HCT116 (cell line): ENCODE measurements at regions not wholly inside any gene's neighbourhood (a gene's known extent, or its start where the extent isn't known, plus 50 kb on each side); places are given as distances from the start of the nearest gene placed in this dataset.

Source experiments
- ATAC-seq: fragments of 200-7000 bp; cut with Tn5 transposase; 2 replicates; pipeline ENCODE4 v1.9.1; 2020; ENCODE audit warnings: mild to moderate bottlenecking, moderate library complexity
- BruUV-seq: library from RNA; stranded (reverse); fragments of 400-500 nt; replicated peaks from 2 replicates; lab custom pipeline; 2021; lab: Mats Ljungman, UMichigan
- CTCF ChIA-PET: fragments of 300-600 bp; sonication (Branson Sonifier 250); formaldehyde crosslinking; loops from one replicate; lab custom pipeline; 2021; ENCODE audit warnings: antibody characterized with exemption; lab: Charles Lee
- POLR2A ChIA-PET: fragments of 300-600, 350-600 bp; sonication (Branson Sonifier 250); formaldehyde crosslinking; loops from one replicate; lab custom pipeline; 2021; ENCODE audit warnings: antibody characterized with exemption; lab: Charles Lee
- RAD21 ChIA-PET, 2 experiments: fragments of 300-600 bp; sonication (Branson Sonifier 250); formaldehyde crosslinking; loops; one replicate each; lab custom pipeline; 2023; ENCODE audit warnings: low total read pairs in 2 of 2; ENCODE audit not compliant: uncharacterized antibody in 2 of 2, unreplicated experiment in 2 of 2, low non-redundant PET in 1 of 2; lab: Charles Lee
- DNase-seq: peaks from one replicate; pipeline ENCODE4 v3.0.0-alpha.2; 2010; ENCODE audit warnings: low read depth, low spot score
- H2AFZ ChIP-seq: fragments of 200-600 bp; shearing (Covaris generic), sonication (generic); 2 replicates; pipeline ENCODE4 v1.6.1; 2017; ENCODE audit warnings: low read depth, mixed run types, mixed read lengths, antibody characterized with exemption, low read length; ENCODE audit not compliant: poor library complexity, severe bottlenecking
- H3K27ac ChIP-seq: 2 replicates; pipeline ENCODE4 v1.5.1; 2012; ENCODE audit warnings: low read depth, low read length
- H3K27me3 ChIP-seq: fragments of 200-600 bp; sonication (generic); 2 replicates; pipeline ENCODE4 v1.6.1; 2016; ENCODE audit warnings: mixed run types, low read length, mixed read lengths; ENCODE audit not compliant: insufficient read depth
- H3K36me3 ChIP-seq, 2 experiments: fragments of 200-500 bp in 1 of 2; fragments of 200-600 bp in 1 of 2; sonication (Bioruptor generic) in 1 of 2; sonication (generic) in 1 of 2; 2 replicates each; pipeline versions ENCODE4 v1.5.1 to v1.6.1; 2014 to 2016; ENCODE audit warnings: low read length in 2 of 2, inconsistent platforms in 1 of 2, mixed read lengths in 1 of 2, mixed run types in 1 of 2; ENCODE audit not compliant: insufficient read depth in 2 of 2, control insufficient read depth in 1 of 2
- H3K4me1 ChIP-seq, 2 experiments: fragments of 200-600 bp in 1 of 2; sonication (generic) in 1 of 2; 2 replicates each; pipeline versions ENCODE4 v1.5.1 to v1.6.1; 2012 to 2017; ENCODE audit warnings: low read length in 2 of 2, inconsistent platforms in 1 of 2, mild to moderate bottlenecking in 1 of 2, mixed read lengths in 1 of 2, mixed run types in 1 of 2, moderate library complexity in 1 of 2; ENCODE audit not compliant: insufficient read depth in 2 of 2, control insufficient read depth in 1 of 2
- H3K4me2 ChIP-seq: fragments of 200-600 bp; sonication (generic); 2 replicates; pipeline ENCODE4 v1.6.1; 2017; ENCODE audit warnings: mixed run types, low read length, mixed read lengths
- H3K4me3 ChIP-seq, 2 experiments: fragments of 200-600 bp in 1 of 2; sonication (generic) in 1 of 2; replicated peaks in 1 of 2; 2 replicates each; pipeline ENCODE4 v1.5.1; 2011 to 2016; ENCODE audit warnings: low read length in 2 of 2, control low read depth in 1 of 2, low read depth in 1 of 2, mild to moderate bottlenecking in 1 of 2, mixed read lengths in 1 of 2, mixed run types in 1 of 2
- H3K79me2 ChIP-seq: fragments of 200-600 bp; sonication (generic); 2 replicates; pipeline ENCODE4 v1.6.1; 2017; ENCODE audit warnings: mild to moderate bottlenecking, mixed run types, low read length, moderate library complexity, mixed read lengths; ENCODE audit not compliant: insufficient read depth
- H3K9ac ChIP-seq: fragments of 200-600 bp; sonication (generic); 2 replicates; pipeline ENCODE4 v1.6.1; 2016; ENCODE audit warnings: low read length, mixed read lengths
- H3K9me2 ChIP-seq: fragments of 200-600 bp; sonication (generic), shearing (Covaris generic); 2 replicates; pipeline ENCODE4 v1.6.1; 2017; ENCODE audit warnings: mixed run types, mild to moderate bottlenecking, moderate library complexity; ENCODE audit not compliant: insufficient read depth
- H3K9me3 ChIP-seq, 2 experiments: fragments of 200-500 bp in 1 of 2; fragments of 200-600 bp in 1 of 2; sonication (Bioruptor generic) in 1 of 2; sonication (generic) in 1 of 2; 2 replicates each; pipeline ENCODE4 v1.6.1; 2014 to 2017; ENCODE audit warnings: low read length in 2 of 2, mixed read lengths in 2 of 2, inconsistent platforms in 1 of 2, low read depth in 1 of 2, mild to moderate bottlenecking in 1 of 2, mixed run types in 1 of 2, moderate library complexity in 1 of 2; ENCODE audit not compliant: control insufficient read depth in 1 of 2, insufficient read depth in 1 of 2
- H4K20me1 ChIP-seq: fragments of 200-600 bp; sonication (generic), shearing (Covaris generic); 2 replicates; pipeline ENCODE4 v1.6.1; 2017; ENCODE audit warnings: mixed run types, mild to moderate bottlenecking, moderate library complexity; ENCODE audit not compliant: insufficient read depth
- CEBPB ChIP-seq: IDR thresholded peaks from 2 replicates; pipeline ENCODE4 v1.6.1; 2012; ENCODE audit warnings: low read depth
- EGR1 ChIP-seq: IDR thresholded peaks from 2 replicates; pipeline ENCODE4 v1.6.1; 2012; ENCODE audit warnings: low read depth
- ELF1 ChIP-seq: IDR thresholded peaks from 2 replicates; pipeline ENCODE4 v1.6.1; 2012; ENCODE audit warnings: low read depth, borderline replicate concordance
- EZH2 ChIP-seq: fragments of 200-600 bp; sonication (generic); IDR thresholded peaks from 2 replicates; pipeline ENCODE4 v1.6.1; 2017; ENCODE audit warnings: antibody characterized with exemption, mixed run types
- EZH2phosphoT487 ChIP-seq: fragments of 200-600 bp; IDR thresholded peaks from 2 replicates; pipeline ENCODE4 v1.6.1; 2018; ENCODE audit warnings: antibody characterized with exemption, borderline replicate concordance
- FOSL1 ChIP-seq: IDR thresholded peaks from 2 replicates; pipeline ENCODE4 v1.6.1; 2012; ENCODE audit warnings: low read depth
- POLR2AphosphoS5 ChIP-seq: IDR thresholded peaks from 2 replicates; pipeline ENCODE4 v1.6.1; 2011; ENCODE audit warnings: mild to moderate bottlenecking, low read depth, low read length, moderate library complexity
- SIN3A ChIP-seq: IDR thresholded peaks from 2 replicates; pipeline ENCODE4 v1.6.1; 2012; ENCODE audit warnings: low read depth
- SP1 ChIP-seq: IDR thresholded peaks from 2 replicates; pipeline ENCODE4 v1.6.1; 2012; ENCODE audit warnings: low read depth
- TCF7L2 ChIP-seq: IDR thresholded peaks from 2 replicates; pipeline ENCODE4 v1.7.0; 2011; ENCODE audit warnings: borderline replicate concordance, inconsistent platforms; ENCODE audit not compliant: insufficient read depth, insufficient read length; ENCODE audit errors: extremely low read depth
- YY1 ChIP-seq: IDR thresholded peaks from 2 replicates; pipeline ENCODE4 v1.6.1; 2011; ENCODE audit warnings: low read length, low read depth, moderate library complexity, mild to moderate bottlenecking; ENCODE audit not compliant: insufficient replicate concordance; ENCODE audit errors: extremely low read depth
- ZFX ChIP-seq: fragments of 450-650 bp; IDR thresholded peaks from 2 replicates; pipeline ENCODE4 v1.6.1; 2017
- ZNF274 ChIP-seq: fragments of 200-500 bp; sonication (Bioruptor generic); IDR thresholded peaks from 2 replicates; pipeline ENCODE4 v1.6.1; 2014; ENCODE audit warnings: mild to moderate bottlenecking, low read depth, low read length, inconsistent platforms
- intact Hi-C: fragments of 100-400 bp; cut with micrococcal nuclease; formaldehyde crosslinking; loops from 2 replicates; pipeline ENCODE4 v1.10.0; 2022
- TF ChIP-seq, protein P1 (sequence below): IDR thresholded peaks from 2 replicates; pipeline ENCODE4 v1.6.1; 2012
- TF ChIP-seq, protein P2 (sequence below): IDR thresholded peaks from 2 replicates; pipeline ENCODE4 v1.6.1; 2011; ENCODE audit warnings: mild to moderate bottlenecking, low read length, moderate library complexity; ENCODE audit not compliant: insufficient replicate concordance; ENCODE audit errors: extremely low read depth
- TF ChIP-seq, protein P3 (sequence below), 3 experiments: fragments of 200-600 bp in 1 of 3; sonication (generic) in 1 of 3; IDR thresholded peaks in 2 of 3; conservative IDR thresholded peaks in 1 of 3; 2 replicates each; pipeline ENCODE4 v1.5.1; 2012 to 2017; ENCODE audit warnings: low read depth in 2 of 3, low read length in 2 of 3, antibody characterized with exemption in 1 of 3, borderline replicate concordance in 1 of 3, control low read depth in 1 of 3, mild to moderate bottlenecking in 1 of 3, mixed read lengths in 1 of 3, mixed run types in 1 of 3, moderate library complexity in 1 of 3; ENCODE audit not compliant: insufficient read depth in 1 of 3

DNA sequence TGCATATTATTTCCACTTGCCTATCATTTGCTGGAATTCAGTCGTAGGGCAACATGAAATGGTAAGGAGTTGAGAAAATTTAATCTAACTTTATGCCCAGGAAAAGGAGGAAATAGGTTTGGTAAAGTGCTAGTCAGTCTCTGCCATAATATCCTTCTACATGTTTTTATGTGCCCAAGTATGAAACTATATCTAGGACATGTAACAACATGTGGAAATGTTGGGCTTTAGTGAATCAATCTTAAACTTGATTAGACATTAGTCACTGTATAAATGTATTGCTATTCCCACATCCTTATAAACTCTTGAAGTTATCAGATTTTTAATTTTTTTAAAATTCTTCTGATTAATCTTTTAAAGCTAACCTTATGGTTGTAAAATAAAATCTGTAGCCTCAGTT lies 204.7 kb upstream of the ZRANB2 start:
- no peak for ATAC-seq

DNA sequence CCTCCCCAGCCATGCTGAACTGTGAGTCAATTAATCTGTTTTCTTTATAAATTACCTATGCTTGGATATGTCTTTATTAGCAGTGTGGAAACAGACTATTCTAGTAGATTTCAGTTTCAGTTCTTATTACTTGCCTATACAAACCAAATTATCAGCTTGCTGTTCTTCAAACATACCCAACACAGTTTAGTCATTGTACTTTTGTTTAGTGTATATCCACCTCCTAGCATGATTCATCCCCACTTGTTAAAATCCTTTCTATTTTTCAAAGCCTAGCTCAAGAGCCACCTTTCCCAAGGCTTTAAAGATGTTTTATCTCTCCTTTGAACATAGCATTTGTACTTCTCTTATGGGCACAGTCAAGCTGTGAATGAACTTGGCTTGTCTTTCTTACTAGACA lies 195.6 kb upstream of the ZRANB2 start:
- Histone ChIP-seq H4K20me1 (no peaks in the 10 kb centered on the region), H3K27ac (no peak overlapping the region), H3K79me2 (no peaks in the 10 kb centered on the region), H3K36me3 (no peaks in the 10 kb centered on the region), H3K4me1 (no peaks in the 10 kb centered on the region), H3K4me3 (no peak overlapping the region), H3K9me2 (no peaks in the 10 kb centered on the region), H3K9me3 (no peaks in the 10 kb centered on the region), H3K4me2 (no peak overlapping the region), H2AFZ (no peak overlapping the region), H3K9ac (no peak overlapping the region), H3K27me3 (no peaks in the 10 kb centered on the region)
- ATAC-seq (no peak), DNase-seq (no peak)
- no TSS peak for BruUV-seq
- ChIA-PET RAD21 (no interaction called here), CTCF (no interaction called here), POLR2A (no interaction called here)
- intact Hi-C loops, result no loop called here
- TF ChIP-seq SIN3A (no peak), EZH2phosphoT487 (no peak), YY1 (no peak), EGR1 (no peak), ZFX (no peak), CEBPB (no peak), ZNF274 (no peak), SP1 (no peak), TCF7L2 (no peak)
- TF ChIP-seq, protein P1, sequence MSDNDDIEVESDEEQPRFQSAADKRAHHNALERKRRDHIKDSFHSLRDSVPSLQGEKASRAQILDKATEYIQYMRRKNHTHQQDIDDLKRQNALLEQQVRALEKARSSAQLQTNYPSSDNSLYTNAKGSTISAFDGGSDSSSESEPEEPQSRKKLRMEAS, result no peak
- TF ChIP-seq, protein P2, sequence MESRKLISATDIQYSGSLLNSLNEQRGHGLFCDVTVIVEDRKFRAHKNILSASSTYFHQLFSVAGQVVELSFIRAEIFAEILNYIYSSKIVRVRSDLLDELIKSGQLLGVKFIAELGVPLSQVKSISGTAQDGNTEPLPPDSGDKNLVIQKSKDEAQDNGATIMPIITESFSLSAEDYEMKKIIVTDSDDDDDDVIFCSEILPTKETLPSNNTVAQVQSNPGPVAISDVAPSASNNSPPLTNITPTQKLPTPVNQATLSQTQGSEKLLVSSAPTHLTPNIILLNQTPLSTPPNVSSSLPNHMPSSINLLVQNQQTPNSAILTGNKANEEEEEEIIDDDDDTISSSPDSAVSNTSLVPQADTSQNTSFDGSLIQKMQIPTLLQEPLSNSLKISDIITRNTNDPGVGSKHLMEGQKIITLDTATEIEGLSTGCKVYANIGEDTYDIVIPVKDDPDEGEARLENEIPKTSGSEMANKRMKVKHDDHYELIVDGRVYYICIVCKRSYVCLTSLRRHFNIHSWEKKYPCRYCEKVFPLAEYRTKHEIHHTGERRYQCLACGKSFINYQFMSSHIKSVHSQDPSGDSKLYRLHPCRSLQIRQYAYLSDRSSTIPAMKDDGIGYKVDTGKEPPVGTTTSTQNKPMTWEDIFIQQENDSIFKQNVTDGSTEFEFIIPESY, result no peak

More for the DNA sequence above, 204.7 kb upstream of the ZRANB2 start:
- BruUV-seq, result no TSS peak
- H2AFZ ChIP-seq, result no peak overlapping the region
- ChIA-PET RAD21 (no interaction called here), CTCF (no interaction called here)
- H3K4me2 ChIP-seq, result no peak overlapping the region
- no peaks in the 10 kb centered on the region for H3K36me3 ChIP-seq
- no peaks in the 10 kb centered on the region for H3K9me2 ChIP-seq
- H3K4me3 ChIP-seq, result no peak overlapping the region
- H3K27ac ChIP-seq, result no peak overlapping the region
- no peaks in the 10 kb centered on the region for H3K4me1 ChIP-seq
- TF ChIP-seq ZNF274 (no peak), SIN3A (no peak), EGR1 (no peak), POLR2AphosphoS5 (no peak), EZH2 (no peak), YY1 (no peak), ELF1 (no peak), FOSL1 (no peak)
- TF ChIP-seq, protein P1, result no peak
- TF ChIP-seq, protein P3, sequence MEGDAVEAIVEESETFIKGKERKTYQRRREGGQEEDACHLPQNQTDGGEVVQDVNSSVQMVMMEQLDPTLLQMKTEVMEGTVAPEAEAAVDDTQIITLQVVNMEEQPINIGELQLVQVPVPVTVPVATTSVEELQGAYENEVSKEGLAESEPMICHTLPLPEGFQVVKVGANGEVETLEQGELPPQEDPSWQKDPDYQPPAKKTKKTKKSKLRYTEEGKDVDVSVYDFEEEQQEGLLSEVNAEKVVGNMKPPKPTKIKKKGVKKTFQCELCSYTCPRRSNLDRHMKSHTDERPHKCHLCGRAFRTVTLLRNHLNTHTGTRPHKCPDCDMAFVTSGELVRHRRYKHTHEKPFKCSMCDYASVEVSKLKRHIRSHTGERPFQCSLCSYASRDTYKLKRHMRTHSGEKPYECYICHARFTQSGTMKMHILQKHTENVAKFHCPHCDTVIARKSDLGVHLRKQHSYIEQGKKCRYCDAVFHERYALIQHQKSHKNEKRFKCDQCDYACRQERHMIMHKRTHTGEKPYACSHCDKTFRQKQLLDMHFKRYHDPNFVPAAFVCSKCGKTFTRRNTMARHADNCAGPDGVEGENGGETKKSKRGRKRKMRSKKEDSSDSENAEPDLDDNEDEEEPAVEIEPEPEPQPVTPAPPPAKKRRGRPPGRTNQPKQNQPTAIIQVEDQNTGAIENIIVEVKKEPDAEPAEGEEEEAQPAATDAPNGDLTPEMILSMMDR (IDR thresholded peaks at IDR 0.05 in 2 of 3, conservative IDR thresholded peaks at IDR 0.05 in 1 of 3; ENCODE audit: borderline replicate concordance in 1 of 3, insufficient read depth in 1 of 3, low read depth in 2 of 3, low read length in 2 of 3), result no peak
- TF ChIP-seq, all 23 proteins: peak for 0
- no peak overlapping the region for H3K9ac ChIP-seq
- DNase-seq, result no peak
- no peaks in the 10 kb centered on the region for H3K27me3 ChIP-seq
- no peaks in the 10 kb centered on the region; a peak in 1 of 4 replicates for H3K9me3 ChIP-seq
- intact Hi-C loops, result no loop called here
- POLR2A ChIA-PET, result no interaction called here
- no peaks in the 10 kb centered on the region for H4K20me1 ChIP-seq
- H3K79me2 ChIP-seq, result no peaks in the 10 kb centered on the region
